ENCODE measurements at regions not wholly inside any gene's neighbourhood (a gene's known extent, or its start where the extent isn't known, plus 50 kb on each side); places are given as distances from the start of the nearest gene placed in this dataset.

DNA sequence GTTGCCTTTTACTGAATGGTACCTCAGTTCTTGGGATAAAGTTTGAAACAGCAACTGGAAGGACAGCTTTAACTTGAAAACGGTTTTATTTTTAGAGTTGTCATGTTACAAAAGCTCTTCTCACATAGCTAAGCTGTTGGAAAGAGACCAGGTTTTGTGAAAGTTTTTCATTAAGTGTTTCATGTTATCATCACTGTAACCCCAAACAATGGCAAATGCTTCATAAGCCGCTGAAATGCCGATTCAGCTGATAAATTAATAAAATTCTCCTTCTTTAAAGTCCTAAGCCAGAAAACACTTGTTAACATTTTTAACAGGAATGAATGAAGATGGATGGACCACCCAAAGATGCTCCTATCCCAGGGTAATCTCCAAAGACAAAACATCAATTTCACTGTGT, 76.1 kb upstream of the IRF2 start:
- DNase-seq (ENCODE audit: low read depth) = no peak
- TF ChIP-seq, protein P1, sequence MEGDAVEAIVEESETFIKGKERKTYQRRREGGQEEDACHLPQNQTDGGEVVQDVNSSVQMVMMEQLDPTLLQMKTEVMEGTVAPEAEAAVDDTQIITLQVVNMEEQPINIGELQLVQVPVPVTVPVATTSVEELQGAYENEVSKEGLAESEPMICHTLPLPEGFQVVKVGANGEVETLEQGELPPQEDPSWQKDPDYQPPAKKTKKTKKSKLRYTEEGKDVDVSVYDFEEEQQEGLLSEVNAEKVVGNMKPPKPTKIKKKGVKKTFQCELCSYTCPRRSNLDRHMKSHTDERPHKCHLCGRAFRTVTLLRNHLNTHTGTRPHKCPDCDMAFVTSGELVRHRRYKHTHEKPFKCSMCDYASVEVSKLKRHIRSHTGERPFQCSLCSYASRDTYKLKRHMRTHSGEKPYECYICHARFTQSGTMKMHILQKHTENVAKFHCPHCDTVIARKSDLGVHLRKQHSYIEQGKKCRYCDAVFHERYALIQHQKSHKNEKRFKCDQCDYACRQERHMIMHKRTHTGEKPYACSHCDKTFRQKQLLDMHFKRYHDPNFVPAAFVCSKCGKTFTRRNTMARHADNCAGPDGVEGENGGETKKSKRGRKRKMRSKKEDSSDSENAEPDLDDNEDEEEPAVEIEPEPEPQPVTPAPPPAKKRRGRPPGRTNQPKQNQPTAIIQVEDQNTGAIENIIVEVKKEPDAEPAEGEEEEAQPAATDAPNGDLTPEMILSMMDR (IDR thresholded peaks at IDR 0.05; ENCODE audit: control insufficient read depth, insufficient read depth, low read depth, low read length, missing control alignments) = no peak

DNA sequence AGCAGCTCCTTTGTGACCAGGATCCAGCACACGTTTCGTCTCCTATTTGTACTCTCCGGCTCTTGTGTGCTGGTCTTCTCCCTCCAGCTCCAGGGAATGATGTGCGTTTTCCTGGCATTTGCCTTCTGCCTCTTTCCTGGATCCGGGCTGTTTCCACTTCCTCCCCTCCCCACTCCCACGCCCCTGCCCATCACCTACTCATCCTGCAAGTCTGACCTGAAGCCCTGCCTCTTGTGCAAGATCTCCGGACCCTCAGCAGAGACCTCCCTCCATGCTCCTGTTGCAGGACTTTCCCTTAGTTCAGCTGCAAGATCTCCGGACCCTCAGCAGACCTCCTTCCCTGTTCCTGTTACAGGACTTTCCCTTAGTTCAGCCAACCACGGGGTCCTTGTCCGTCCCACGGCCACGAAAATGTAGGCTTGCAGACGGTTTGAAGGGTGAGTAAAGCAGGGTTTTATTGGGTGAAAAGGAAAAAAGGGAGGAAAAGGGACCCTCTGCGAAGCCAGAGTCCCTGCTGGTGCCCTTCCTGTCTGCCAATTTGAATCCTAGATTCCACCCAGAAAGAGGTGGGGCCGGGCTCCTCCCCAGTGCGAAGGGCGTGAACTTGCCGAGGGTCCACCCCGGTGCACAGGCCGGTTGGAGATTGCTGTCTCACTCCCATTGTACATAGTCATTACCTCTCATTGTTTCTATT, 74.4 kb upstream of the IRF2 start:
- DNase-seq (ENCODE audit: low read depth) = no peak
- TF ChIP-seq, protein P1 (IDR thresholded peaks at IDR 0.05; ENCODE audit: control insufficient read depth, insufficient read depth, low read depth, low read length, missing control alignments) = no peak
- no peak overlapping the region for H3K4me3 ChIP-seq (ENCODE audit: control insufficient read depth, low read depth, low read length)

More for the DNA sequence above, 76.1 kb upstream of the IRF2 start:
- H3K4me3 ChIP-seq (ENCODE audit: control insufficient read depth, low read depth, low read length) = no peak overlapping the region

DNA sequence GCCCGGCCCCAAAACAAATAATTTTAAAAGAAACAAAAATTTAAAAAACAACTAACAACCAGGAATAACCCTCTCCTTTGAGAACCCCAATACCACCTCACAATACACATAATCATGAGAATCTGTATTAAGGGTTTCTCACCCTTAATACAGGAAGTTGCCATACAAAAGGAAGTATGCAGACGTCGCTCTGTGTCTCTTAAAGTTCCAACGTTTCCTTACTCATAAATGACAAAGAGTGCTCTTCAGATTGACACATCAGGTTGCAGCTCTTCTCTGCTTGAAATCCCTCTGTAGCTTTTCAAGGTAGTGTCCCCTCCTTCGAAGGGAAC, 73.9 kb upstream of the IRF2 start:
- no peak overlapping the region for H3K4me3 ChIP-seq (ENCODE audit: control insufficient read depth, low read depth, low read length)
- TF ChIP-seq, protein P1 (IDR thresholded peaks at IDR 0.05; ENCODE audit: control insufficient read depth, insufficient read depth, low read depth, low read length, missing control alignments) = no peak
- DNase-seq (ENCODE audit: low read depth) = no peak

DNA sequence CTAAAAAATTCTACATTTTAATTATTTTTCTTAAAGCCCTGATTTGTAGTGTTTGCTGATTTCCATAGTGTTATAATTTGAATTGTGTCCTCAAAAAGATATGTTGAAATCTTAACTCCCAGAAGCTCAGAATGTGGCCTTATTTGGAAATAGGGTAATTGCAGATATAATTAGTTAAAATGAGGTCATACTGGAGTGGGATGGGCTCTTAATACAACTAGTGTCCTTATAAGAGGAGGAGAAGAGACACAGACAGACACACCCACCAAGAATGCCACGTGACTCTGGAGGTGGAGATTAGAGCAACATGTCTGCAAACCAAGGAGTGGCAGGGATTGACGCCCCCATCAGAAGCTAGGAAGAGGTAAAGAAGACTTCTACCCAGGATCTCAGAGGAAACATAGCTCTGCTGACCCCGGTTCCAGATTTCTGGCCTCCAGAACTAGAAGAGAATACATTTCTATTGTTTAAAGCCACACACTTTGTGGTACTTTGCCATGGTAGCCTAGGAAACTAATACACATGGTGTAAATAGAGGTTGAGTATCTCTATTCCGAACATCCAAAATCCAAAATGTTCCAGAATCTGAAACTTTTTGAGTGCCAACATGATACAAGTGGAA, 70.5 kb upstream of the IRF2 start:
- DNase-seq (ENCODE audit: low read depth) = no peak
- no peak overlapping the region for H3K4me3 ChIP-seq (ENCODE audit: control insufficient read depth, low read depth, low read length)
- TF ChIP-seq, protein P1 (IDR thresholded peaks at IDR 0.05; ENCODE audit: control insufficient read depth, insufficient read depth, low read depth, low read length, missing control alignments) = no peak

DNA sequence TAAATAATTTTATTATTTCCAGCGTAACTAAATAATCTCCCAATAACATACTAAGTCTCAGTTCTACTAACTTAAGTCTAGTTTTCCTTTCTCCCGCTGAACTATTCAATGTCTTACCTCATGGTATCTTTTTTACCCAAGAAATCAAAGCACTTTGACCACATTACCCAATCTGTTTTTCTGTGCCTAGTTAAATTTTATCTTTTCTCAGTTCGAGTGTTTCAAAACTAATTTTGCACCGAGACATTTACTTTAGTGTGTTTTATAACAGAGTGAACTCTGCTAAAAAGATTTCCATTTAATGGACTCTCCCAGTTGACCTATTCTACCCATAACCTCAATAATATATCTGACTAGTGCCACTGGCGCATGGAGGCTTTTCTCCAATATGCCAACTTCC, 67.6 kb upstream of the IRF2 start:
- no peak for DNase-seq (ENCODE audit: low read depth)
- H3K4me3 ChIP-seq (ENCODE audit: control insufficient read depth, low read depth, low read length) = no peak overlapping the region
- TF ChIP-seq, protein P1 (IDR thresholded peaks at IDR 0.05; ENCODE audit: control insufficient read depth, insufficient read depth, low read depth, low read length, missing control alignments) = no peak

DNA sequence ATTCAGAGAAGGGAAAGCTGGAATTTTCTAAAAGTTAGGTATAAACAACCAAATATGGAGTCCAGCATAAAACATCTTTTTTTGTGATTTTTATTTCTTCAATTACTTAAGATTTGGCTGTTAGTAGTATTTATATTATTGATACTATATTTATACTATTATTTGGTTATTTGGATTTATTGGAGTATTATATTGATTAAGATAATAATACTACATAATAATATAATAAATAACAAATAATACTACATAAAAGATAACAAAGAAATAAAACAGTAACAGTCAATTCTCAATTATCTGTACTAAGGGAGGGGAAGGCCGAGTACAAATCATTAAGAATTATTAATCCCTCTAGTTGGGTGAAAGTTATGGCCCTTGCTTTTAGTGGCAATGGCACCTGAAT, 66.0 kb upstream of the IRF2 start:
- H3K4me3 ChIP-seq (ENCODE audit: control insufficient read depth, low read depth, low read length) = no peak overlapping the region
- TF ChIP-seq, protein P1 (IDR thresholded peaks at IDR 0.05; ENCODE audit: control insufficient read depth, insufficient read depth, low read depth, low read length, missing control alignments) = no peak
- DNase-seq (ENCODE audit: low read depth) = no peak
